22Rv1 (cell line): ENCODE measurements at regions not wholly inside any gene's neighbourhood (a gene's known extent, or its start where the extent isn't known, plus 50 kb on each side); places are given as distances from the start of the nearest gene placed in this dataset.

Experiments
- H3K27ac ChIP-seq: fragments of 450-650 bp; 2 replicates; pipeline ENCODE4 v1.5.1; 2017
- CTCF ChIP-seq: fragments of 450-650 bp; IDR thresholded peaks from 2 replicates; pipeline ENCODE4 v1.5.1; 2017; ENCODE audit warnings: mild to moderate bottlenecking
- ZFX ChIP-seq: fragments of 450-650 bp; IDR thresholded peaks from 2 replicates; pipeline ENCODE4 v1.6.1; 2017; ENCODE audit warnings: antibody characterized with exemption, borderline replicate concordance

DNA sequence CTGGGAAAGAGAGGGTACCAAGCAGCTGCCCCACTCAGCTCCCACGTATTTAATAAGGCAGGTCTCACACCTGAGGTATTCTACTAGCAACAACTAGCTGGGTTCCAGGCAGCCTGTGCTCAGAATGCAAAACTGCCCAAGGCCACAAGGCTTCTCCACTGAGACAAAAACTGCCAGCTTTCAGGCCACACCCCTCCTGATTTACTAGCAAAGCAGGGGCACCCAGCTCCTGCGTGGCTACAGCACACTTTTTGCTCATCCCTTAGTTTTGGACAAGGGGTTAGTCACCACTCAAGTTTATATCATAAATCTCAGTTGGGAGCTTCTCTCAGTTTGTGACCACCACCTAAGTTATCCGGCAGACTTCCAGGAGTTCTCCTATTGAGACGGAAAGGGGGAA, 494.6 kb downstream of the CDH11 start:
- no peak for TF ChIP-seq ZFX
- no peak for TF ChIP-seq CTCF
- H3K27ac ChIP-seq: no peak overlapping the region

- H3K27ac ChIP-seq: no peak overlapping the region
- TF ChIP-seq ZFX (no peak), CTCF (no peak)
Measured at GRCh38 chr16:64626776-64627175, 495.1 kb downstream of the CDH11 start.

DNA sequence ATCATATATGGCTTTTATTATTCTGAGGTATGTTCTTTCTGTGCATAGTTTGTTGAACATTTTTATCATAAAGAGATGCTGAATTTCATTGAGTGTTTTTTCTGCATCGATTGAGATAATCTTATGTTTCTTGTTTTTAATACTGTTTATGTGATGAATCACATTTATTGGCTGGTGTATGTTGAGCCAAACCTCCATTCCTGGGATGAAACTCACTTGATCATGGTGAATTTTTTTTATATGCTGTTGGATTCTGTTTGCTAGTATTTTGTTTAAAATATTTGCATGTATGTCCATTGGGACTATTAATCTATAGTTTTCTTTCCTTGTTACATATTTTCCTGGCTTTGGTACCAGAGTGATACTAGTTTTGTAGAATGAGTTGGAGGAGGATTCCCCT, 500.2 kb downstream of the CDH11 start:
- no peak for TF ChIP-seq CTCF
- no peak for TF ChIP-seq ZFX
- no peak overlapping the region for H3K27ac ChIP-seq

- TF ChIP-seq ZFX (no peak), CTCF (no peak)
Measured at GRCh38 chr16:64617836-64618476, 503.9 kb downstream of the CDH11 start.

DNA sequence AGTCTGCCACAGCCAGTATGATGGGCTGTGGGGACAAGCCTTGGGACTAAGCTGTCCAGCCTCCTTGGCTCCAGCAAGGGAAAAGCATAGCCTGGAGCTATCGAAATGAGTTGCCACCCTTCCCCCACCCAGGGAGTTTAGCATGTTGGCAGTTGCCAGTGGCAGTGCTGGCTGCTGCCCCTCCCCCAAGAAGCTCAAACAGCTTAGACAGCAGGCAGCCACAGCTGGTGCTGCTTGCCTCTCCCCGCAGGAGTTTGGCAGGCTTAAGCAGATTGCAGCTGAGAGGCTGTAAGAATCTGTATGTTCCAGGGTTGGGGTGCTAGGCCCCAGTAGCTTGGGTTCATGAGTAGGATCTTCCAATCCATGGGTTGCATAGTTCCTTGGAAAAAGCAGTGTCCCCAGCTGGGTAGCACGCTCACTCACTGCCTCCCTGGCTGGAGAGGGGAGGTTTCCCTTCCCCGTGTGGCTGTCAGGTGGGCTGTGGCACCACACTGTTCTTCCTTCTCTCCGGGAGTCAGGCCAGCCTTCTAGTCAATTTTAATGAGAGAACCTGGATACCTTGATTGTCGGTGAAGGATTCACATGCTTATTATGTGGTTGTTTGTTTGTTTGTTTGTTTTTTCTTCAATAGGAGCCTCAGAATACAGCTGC, 506.1 kb downstream of the CDH11 start:
- H3K27ac ChIP-seq: no peak overlapping the region
- TF ChIP-seq ZFX: no peak
- TF ChIP-seq CTCF: no peak

More at GRCh38 chr16:64617836-64618476, 503.9 kb downstream of the CDH11 start:
- H3K27ac ChIP-seq: no peak overlapping the region

GRCh38 chr16:64596196-64596595, 525.7 kb downstream of the CDH11 start:
- TF ChIP-seq ZFX: no peak
- no peak for TF ChIP-seq CTCF
- H3K27ac ChIP-seq: no peak overlapping the region

- H3K27ac ChIP-seq: no peak overlapping the region
- no peak for TF ChIP-seq ZFX
Measured at GRCh38 chr16:64590513-64590912, 531.4 kb downstream of the CDH11 start.
